Stimulated activated CD8-positive, alpha-beta memory T cell treated with anti-CD3 and anti-CD28 coated beads, Interleukin-15, amount 100 ng/mL, for 24 hours (primary cell): ENCODE measurements at regions not wholly inside any gene's neighbourhood (a gene's known extent, or its start where the extent isn't known, plus 50 kb on each side); places are given as distances from the start of the nearest gene placed in this dataset.
"Not testable (repeated sequence)": the region's sequence is repeated elsewhere in the genome, so short reads cannot be mapped to it uniquely, and the experiment has no call there.

Experiments
- DNase-seq: peaks from one replicate; pipeline ENCODE4 v3.0.0-alpha.2; 2020; ENCODE audit warnings: low read depth

GRCh38 chr15:30470601-30471365 lies 56.7 kb upstream of the GOLGA8R start:
- DNase-seq: peak; percentile 10

GRCh38 chr15:30471366-30471749 lies 57.3 kb upstream of the GOLGA8R start:
- not testable (repeated sequence) for DNase-seq

- not testable (repeated sequence) for DNase-seq
These were observed 57.9 kb upstream of the GOLGA8R start for GRCh38 chr15:30471817-30472551.

GRCh38 chr15:30484887-30485286 lies 67.0 kb upstream of the GOLGA8Q start:
- not testable (repeated sequence) for DNase-seq

GRCh38 chr15:30489237-30489636 lies 62.6 kb upstream of the GOLGA8Q start:
- not testable (repeated sequence) for DNase-seq

GRCh38 chr15:30490334-30490733 lies 61.5 kb upstream of the GOLGA8Q start:
- DNase-seq: not testable (repeated sequence)

- DNase-seq: not testable (repeated sequence)
These were observed 57.9 kb upstream of the GOLGA8Q start for GRCh38 chr15:30493947-30494346.

- not testable (repeated sequence) for DNase-seq
These were observed 54.6 kb upstream of the GOLGA8Q start for GRCh38 chr15:30497275-30497674.

GRCh38 chr15:30499233-30499632 lies 52.6 kb upstream of the GOLGA8Q start:
- DNase-seq: not testable (repeated sequence)

- DNase-seq: not testable (repeated sequence)
These were observed 51.3 kb upstream of the GOLGA8Q start for GRCh38 chr15:30500511-30500910.
